SK-N-SH (cell line): ENCODE measurements at regions not wholly inside any gene's neighbourhood (a gene's known extent, or its start where the extent isn't known, plus 50 kb on each side); places are given as distances from the start of the nearest gene placed in this dataset.

Experiments used
- CTCF ChIP-seq: fragments of 200-600 bp; sonication (generic); IDR thresholded peaks from 2 replicates; pipeline ENCODE4 v1.6.1; 2017; ENCODE audit warnings: antibody characterized with exemption, mild to moderate bottlenecking, moderate library complexity
- GABPA ChIP-seq: IDR thresholded peaks from 2 replicates; pipeline ENCODE4 v1.4.0; 2012; ENCODE audit warnings: low read depth, mild to moderate bottlenecking
- MEF2A ChIP-seq: IDR thresholded peaks from 2 replicates; pipeline ENCODE4 v1.4.0; 2012; ENCODE audit warnings: low read depth, borderline replicate concordance
- YY1 ChIP-seq: IDR thresholded peaks from 2 replicates; pipeline ENCODE4 v1.4.0; 2012; ENCODE audit warnings: low read depth, mild to moderate bottlenecking

GRCh38 chr21:38095220-38095619 is 161.6 kb upstream of the KCNJ15 start:
- no peak for TF ChIP-seq GABPA
- no peak for TF ChIP-seq CTCF
- TF ChIP-seq YY1 = no peak
- TF ChIP-seq MEF2A = no peak
